ENCODE measurements at regions not wholly inside any gene's neighbourhood (a gene's known extent, or its start where the extent isn't known, plus 50 kb on each side); places are given as distances from the start of the nearest gene placed in this dataset.
A peak's percentile ranks its signal among the peaks of the same experiment; 100 is the strongest.
"Not testable (repeated sequence)": the region's sequence is repeated elsewhere in the genome, so short reads cannot be mapped to it uniquely, and the experiment has no call there.

- peak; percentile 6 for DNase-seq
Measured at GRCh38 chr7:150047329-150047728, 173.6 kb downstream of the ATP6V0E2 start.

- peak; percentile 26 for DNase-seq
Measured at GRCh38 chr7:150047772-150048171, 174.0 kb downstream of the ATP6V0E2 start.

- DNase-seq, result peak; percentile 4
Measured at GRCh38 chr7:150048244-150049011, 174.7 kb downstream of the ATP6V0E2 start.

- DNase-seq, result not testable (repeated sequence)
Measured at GRCh38 chr7:150049012-150049655, 175.4 kb downstream of the ATP6V0E2 start.

GRCh38 chr7:150053396-150053795 lies 179.6 kb downstream of the ATP6V0E2 start:
- not testable (repeated sequence) for DNase-seq

- DNase-seq, result not testable (repeated sequence)
Measured at GRCh38 chr7:150054242-150054641, 180.5 kb downstream of the ATP6V0E2 start.

- not testable (repeated sequence) for DNase-seq
Measured at GRCh38 chr7:150060259-150061221, 186.8 kb downstream of the ATP6V0E2 start.

- not testable (repeated sequence) for DNase-seq
Measured at GRCh38 chr7:150063195-150063594, 189.4 kb downstream of the ATP6V0E2 start.

- DNase-seq, result not testable (repeated sequence)
Measured at GRCh38 chr7:150069555-150070313, 196.0 kb downstream of the ATP6V0E2 start.

- not testable (repeated sequence) for DNase-seq
Measured at GRCh38 chr7:150077543-150077942, 203.8 kb downstream of the ATP6V0E2 start.

- not testable (repeated sequence) for DNase-seq
Measured at GRCh38 chr7:150081865-150082264, 208.1 kb downstream of the ATP6V0E2 start.

GRCh38 chr7:150084724-150085123 lies 211.0 kb downstream of the ATP6V0E2 start:
- not testable (repeated sequence) for DNase-seq

GRCh38 chr7:150087478-150087877 lies 213.7 kb downstream of the ATP6V0E2 start:
- not testable (repeated sequence) for DNase-seq

GRCh38 chr7:150089139-150089538 lies 215.4 kb downstream of the ATP6V0E2 start:
- DNase-seq, result not testable (repeated sequence)

GRCh38 chr7:150090776-150091175 lies 217.0 kb downstream of the ATP6V0E2 start:
- DNase-seq, result not testable (repeated sequence)

GRCh38 chr7:150093897-150094296 lies 220.1 kb downstream of the ATP6V0E2 start:
- not testable (repeated sequence) for DNase-seq

- DNase-seq, result not testable (repeated sequence)
Measured at GRCh38 chr7:150096213-150096994, 222.6 kb downstream of the ATP6V0E2 start.

GRCh38 chr7:150098592-150098991 lies 224.6 kb upstream of the LRRC61 start:
- DNase-seq, result not testable (repeated sequence)

GRCh38 chr7:150101282-150101681 lies 221.9 kb upstream of the LRRC61 start:
- not testable (repeated sequence) for DNase-seq

- not testable (repeated sequence) for DNase-seq
Measured at GRCh38 chr7:150107283-150107682, 215.9 kb upstream of the LRRC61 start.

GRCh38 chr7:150110375-150110820 lies 212.8 kb upstream of the LRRC61 start:
- not testable (repeated sequence) for DNase-seq

All from CD4-positive, alpha-beta T cell treated with Interleukin-6 for 4 hours (primary cell).